B cell (primary cell): ENCODE measurements at regions not wholly inside any gene's neighbourhood (a gene's known extent, or its start where the extent isn't known, plus 50 kb on each side); places are given as distances from the start of the nearest gene placed in this dataset.

Experiments used
- CTCF ChIP-seq: fragments of 200-600 bp; IDR thresholded peaks from one replicate; pipeline ENCODE4 v1.8.0; 2022; ENCODE audit warnings: antibody characterized with exemption, mild to moderate bottlenecking
- EZH2 ChIP-seq: IDR thresholded peaks from 2 replicates; pipeline ENCODE4 v1.6.1; 2012; ENCODE audit warnings: borderline replicate concordance, low read depth, mild to moderate bottlenecking, moderate library complexity, low read length; ENCODE audit not compliant: insufficient read depth, poor library complexity, severe bottlenecking

- no peak for TF ChIP-seq EZH2
- TF ChIP-seq CTCF, result no peak
Observed at GRCh38 chr1:102661481-102661880, 446.8 kb downstream of the COL11A1 start.
